ENCODE measurements at regions not wholly inside any gene's neighbourhood (a gene's known extent, or its start where the extent isn't known, plus 50 kb on each side); places are given as distances from the start of the nearest gene placed in this dataset.

- TF ChIP-seq ZNF707 (CRISPR knock-in tag; conservative IDR thresholded peaks at IDR 0.05) (no peak), ZFP36 (IDR thresholded peaks at IDR 0.05; ENCODE audit: low read depth, low read length, partially characterized antibody) (no peak), NR0B1 (IDR thresholded peaks at IDR 0.05; ENCODE audit: partially characterized antibody) (no peak)
Measured at GRCh38 chr13:40072663-40073120, 417.2 kb downstream of the COG6 start.
